ENCODE measurements at regions not wholly inside any gene's neighbourhood (a gene's known extent, or its start where the extent isn't known, plus 50 kb on each side); places are given as distances from the start of the nearest gene placed in this dataset.
A peak's percentile ranks its signal among the peaks of the same experiment; 100 is the strongest.

DNA sequence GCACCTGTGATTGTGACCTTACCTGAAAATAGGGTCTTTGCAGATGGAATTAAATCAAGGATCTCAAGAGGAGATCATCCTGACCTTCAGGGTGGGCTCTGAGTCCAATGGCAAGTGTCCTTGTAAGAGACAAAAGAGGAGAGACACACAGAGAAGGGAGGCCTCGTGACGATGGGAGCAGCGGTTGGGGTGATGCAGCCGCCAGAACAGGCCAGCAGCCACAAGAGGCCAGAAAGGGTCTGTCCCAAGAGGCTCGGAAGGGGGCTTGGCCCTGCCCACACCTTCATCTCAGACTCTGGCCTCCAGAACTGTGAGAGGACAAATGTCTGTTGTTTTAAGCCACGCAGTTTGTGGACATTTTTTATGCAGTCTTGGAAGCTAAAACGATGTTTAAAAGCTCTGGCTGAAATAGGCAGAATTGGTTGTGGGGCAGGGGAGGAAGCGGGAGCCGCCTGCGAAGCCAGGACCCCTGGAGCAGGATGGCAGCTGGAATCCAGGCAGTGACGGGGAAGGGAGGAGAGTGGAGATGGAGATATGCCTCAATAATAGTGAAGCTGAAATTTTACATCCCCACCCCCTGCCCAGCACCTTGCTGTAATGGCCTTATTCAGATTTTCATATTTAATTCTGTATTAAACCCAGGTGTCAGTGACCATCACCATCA, 216.4 kb downstream of the ANKRD60 start:
- DNase-seq, result no peak

DNA sequence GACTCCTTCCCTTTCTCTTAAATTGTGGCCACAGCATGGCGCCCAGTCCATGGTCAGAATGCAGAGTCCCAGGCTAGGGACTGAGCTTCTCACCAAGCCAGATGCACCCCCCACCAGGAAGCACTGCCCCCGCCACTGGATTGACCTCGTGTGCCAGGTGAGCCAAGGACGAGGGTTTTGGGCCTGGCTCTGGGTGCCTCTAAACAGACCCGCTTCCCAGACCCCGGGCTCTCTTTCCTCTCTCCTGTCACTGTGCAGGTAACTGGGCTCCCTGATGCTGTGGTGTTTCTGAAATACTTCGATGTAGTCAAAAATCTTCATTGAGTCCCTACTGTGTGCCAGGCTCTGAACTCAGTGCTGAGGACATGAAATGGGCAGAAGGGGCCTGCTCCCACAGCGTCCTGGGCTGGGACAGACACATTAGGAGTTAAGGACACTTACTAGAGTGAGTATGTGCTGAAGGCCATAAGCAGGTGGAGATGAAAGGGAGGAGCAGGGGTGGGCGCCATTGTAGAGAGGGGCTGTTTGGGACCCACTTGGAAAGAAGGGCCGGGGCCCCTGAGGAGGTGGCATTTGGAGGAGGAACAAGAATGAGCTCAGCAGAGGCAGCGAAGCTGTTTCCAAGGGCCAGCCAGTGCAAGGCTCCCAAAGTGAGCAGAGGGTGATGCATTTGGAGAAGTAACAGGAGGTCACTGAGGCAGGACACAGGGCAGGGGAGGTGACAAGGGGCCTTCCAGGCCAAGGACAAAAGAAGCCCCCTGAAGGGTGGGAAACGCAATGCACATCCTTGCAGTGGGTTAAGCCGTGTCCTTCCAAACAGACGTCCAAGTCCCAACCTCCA, 217.1 kb downstream of the ANKRD60 start:
- DNase-seq, result no peak

DNA sequence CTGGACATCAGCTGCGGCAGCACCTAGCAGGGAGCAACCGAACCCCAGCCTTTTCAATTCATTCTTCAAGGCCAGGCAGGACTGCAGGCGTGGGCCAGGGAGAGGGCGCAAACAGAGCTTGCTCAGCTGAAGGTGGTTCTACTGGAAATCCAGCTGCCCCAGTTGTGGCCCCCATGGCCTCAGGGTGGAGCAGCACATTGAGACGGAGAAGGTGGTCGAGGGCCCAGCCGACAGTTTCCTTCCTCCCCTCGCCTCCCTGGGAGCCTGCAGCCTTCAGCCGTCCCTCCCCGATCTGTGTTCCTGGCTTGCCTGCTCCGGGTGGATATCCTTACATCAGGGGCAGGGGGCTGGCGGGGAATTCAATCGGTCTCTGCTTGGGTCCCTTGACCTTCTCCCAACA, 217.8 kb downstream of the ANKRD60 start:
- no peak for DNase-seq

DNA sequence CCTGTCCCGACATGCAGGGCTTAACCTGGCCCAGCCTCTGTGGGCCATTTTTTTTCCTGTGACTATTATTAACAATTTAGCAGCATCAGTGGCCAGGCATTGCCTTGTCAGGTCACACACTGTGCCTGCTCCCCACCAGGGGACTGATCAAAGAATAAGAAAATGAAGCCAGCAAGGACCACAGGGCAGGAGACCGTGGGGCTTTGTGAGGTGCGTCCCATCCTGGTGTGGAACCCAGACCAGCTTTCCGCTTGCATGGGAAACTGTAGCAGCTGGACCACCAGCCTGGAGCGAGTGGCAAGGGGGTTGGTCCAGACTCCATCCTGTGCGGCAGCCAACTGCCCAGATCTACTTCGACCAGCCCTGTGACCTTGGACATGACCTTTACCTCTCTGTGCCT, 218.3 kb downstream of the ANKRD60 start:
- no peak for DNase-seq

DNA sequence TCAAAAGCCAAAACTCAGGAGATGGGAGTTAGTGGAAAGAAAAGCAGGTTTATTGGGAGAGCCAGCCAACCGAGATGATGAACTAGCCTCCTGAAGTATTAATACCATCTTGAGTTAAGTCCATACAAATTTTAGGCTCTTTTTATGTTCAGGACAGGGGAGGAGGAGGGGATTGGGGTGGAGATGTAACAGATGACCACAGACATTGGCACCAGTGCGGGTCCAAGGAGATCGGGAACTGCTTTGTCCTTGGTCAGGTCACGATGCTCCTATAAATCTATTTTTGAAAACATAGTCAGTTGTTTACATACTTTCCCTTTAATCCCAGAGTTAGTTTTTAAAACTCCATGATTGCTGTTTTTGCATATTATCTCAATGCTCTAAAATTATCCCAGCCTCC, 219.6 kb downstream of the ANKRD60 start:
- no peak for DNase-seq

DNA sequence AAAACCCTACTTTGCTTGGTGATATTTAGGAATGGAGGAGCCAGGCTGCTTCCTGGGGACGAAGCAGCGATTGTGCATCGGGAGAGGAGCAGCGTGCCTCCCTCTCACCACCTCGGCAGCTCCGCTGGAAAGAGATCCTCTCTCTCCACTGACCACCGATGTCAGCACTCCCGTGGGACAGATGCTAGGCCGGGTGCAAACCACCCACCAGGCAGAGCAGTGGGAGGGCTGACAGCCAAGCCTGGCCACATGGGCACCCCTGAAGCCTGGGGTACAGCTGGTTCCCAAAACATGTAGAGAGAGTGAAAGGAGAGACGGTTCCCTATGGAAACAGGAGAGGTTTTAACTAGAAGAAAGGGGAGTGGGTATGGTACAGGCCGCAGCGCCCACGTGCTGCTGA, 220.0 kb downstream of the ANKRD60 start:
- no peak for DNase-seq

DNA sequence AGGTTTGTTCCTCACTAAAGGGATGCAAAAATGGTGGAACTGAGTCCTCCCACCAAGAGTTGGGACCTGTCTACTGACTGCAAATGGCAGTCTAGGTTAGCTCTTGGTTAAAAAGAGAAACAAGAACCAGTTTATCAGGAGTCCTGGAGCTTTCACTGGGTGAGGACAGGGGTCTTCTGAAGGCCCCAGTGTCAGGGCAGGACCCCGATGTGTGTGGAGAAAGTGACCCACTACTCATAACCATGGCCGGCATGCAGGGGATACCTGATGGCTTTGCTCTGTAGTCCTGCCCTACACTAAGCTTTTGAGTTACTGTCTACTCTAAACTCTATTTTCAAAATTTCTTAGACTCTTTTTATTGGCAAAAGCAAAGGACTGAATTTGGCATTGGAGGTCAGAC, 220.5 kb downstream of the ANKRD60 start:
- DNase-seq, result no peak

DNA sequence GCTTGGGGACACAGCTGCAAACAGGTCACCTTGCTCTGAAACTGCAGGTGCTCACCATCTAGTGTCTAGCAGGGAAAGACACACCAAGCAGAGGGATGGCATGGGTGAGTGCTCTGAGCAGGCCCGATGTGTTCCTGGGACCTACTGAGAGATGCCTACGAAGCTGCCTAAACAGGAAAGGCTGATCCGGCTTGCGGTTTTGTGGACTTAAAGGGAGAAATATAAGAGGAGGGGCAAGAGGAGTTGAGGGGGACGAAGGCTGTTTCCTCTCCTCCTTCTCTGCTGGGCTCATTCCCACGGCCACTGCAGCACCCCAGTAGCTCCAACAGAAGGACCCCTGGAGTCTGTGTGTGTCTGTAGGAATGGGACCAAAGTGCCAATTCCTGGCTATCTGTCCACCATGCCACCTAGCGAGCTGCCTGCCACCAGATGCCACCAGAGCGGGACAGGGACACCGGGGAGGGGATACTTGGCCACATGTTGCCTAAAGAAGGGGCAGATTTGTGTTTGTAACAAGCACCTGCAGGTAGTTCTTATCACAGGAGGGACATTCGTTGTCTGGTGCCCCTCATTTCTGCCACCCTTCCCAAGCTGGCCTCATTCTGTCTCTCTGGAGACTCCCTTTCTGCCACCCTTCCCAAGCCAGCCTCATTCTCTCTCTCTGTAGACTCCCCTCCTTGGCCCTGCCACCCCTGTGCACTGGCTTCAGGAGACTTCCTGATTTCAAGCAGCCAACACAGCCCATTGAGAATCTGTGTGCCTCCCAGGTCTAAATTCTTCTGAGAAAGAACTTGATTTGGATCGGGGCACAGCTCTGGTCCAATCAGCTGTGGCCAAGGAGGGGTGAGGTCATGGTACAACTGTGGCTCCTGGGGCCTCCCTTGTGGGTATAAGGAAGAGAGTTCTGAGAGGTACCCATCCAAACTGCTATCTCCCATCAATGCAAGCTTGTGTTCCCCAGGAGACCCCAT, 221.8 kb downstream of the ANKRD60 start:
- DNase-seq, result no peak

DNA sequence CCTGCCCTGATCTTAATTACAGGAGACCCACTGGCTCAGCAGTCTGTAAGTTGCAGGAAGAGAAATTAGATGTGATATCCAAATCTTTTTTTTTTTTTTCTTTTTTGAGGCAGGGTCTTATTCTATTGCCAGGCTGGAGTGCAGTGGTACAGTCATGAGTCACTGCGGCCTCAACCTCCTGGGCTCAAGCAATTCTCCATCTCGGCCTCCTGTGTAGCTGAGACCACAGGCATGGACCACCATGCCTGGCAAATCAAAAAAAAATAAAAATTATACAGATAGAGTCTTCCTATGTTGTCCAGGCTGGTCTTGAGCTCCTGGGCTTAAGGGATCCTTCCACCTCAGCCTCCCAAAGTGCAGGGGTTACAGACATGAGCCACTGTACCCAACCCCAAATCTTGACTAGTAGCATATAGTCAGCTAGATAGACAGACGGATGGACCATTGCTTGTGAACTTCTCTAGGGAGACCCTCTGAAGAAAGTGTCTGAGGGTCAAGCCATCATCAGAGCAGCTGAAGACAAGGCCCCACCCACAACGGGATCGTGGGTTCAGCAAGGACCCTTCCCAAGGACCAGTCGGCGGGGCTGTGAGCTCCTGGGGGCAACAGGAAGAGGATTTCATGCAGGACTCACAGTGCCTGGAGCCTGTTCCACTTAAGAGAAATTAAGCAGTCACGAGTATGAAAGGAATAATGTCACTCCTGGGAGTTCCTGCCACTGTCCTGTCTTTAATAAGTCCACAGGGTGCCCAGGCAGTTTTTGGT, 222.7 kb downstream of the ANKRD60 start:
- DNase-seq, result no peak

DNA sequence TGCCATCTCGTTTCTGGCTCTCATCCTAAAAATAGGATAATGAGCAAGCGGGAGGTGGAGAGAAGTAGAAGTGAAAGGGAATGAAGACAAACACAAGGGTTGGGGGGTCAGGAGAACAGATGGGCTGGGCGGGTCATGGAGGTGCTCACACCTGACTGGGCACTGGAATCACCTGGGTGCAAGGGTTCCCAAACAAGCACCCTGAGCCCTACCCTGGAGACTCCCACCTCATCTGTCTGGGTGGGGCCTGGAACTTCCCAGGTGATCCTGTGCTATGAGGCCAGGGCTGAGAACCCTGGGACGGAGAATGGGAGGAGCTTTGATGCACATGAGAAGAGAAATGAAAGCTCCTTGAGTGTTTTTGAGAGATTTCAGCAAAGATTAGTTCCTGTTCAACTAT, 223.6 kb downstream of the ANKRD60 start:
- DNase-seq, result no peak

DNA sequence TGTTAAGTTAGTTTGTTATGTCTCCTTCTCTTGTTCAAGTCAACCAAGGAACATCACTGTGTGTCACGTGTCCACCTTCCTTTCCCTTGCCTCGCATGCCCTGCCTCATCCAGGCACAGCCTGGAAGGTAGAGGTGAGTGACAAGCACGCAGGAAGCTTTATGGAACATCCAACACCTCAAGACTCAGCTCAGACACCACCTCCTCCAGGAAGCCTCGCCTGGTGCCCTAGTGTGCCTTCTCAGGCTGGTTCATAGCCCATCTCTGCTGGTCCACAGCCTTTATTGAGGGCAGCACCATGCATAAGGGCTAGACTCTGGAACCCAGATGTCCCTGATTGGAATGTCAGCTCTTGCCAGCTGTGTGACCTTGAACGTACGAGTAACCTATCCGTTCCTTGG, 224.3 kb downstream of the ANKRD60 start:
- DNase-seq, result no peak

DNA sequence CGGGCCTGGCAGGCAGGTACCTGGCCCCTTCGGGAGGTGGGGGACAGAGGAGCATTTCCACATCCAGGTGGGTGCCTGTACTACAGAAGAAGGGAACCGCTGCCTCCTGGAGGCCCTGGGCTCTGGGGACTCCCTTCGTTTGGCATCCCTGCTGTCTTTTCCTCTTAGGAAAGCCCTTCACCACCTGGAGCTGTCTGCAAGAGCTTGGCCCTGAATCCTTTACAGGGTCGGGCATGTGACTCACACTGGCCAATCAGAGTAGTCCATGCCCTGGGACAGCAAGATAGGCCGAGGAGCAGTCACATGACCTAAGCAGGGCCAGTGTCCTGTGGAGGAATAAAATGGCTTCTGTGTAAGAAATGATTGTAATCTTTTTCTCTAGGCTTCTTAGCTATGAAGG, 224.9 kb downstream of the ANKRD60 start:
- DNase-seq, result no peak

DNA sequence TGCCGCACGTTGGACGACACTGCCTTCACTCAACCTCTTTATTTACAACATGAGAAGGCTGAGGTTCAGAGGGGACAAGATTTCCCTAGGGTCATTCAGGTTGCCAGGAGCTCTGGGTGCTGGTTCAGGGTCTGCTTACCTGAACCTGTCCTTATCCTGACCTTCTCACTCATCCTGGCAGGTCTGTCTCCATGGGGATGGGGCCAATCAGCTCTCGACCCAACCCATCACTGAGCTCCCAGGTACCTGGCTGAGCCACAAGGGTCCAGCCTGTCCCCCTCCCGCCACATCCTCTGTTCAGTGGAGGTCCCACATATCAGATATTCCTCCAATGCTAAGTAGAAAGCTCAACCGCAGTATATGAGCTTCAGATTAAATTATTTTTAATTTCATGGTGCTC, 225.6 kb downstream of the ANKRD60 start:
- DNase-seq, result no peak

DNA sequence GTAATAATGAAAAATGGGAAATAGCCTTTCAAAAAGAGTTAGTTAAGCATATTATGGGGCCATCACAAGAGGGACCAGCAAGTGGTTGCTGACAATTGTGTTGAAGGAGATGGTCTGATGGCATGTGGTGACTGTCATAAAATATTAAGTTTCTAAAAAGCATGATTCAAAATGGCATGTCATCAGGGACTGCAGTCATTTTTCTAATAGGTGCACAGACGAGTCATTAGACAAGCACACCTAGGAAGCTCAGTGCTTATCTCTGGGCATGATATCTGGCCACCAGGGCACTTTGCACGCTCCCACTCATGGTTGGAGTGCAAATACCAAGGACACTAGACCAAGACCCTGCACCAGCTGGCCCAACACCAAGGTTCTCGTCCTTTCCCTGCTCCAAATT, 226.5 kb downstream of the ANKRD60 start:
- no peak for DNase-seq

DNA sequence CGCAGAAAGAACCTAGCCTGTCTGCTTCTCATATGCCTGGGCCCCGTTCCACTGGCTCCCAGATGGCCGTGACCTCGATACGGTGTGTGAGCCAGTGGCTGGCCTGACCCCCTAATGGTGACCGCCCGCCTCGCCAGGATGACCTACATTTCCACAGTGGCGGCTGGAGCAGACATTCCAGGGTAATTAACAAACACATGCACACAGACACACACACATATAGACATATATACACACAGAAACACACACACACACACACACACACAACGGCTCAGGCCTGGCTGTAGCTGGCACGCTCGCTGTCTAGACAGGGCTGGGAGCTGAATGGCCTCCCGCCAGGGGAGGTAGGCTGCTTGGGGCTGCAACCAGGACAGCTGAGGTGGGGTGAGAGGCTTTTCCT, 227.1 kb downstream of the ANKRD60 start:
- no peak for DNase-seq

DNA sequence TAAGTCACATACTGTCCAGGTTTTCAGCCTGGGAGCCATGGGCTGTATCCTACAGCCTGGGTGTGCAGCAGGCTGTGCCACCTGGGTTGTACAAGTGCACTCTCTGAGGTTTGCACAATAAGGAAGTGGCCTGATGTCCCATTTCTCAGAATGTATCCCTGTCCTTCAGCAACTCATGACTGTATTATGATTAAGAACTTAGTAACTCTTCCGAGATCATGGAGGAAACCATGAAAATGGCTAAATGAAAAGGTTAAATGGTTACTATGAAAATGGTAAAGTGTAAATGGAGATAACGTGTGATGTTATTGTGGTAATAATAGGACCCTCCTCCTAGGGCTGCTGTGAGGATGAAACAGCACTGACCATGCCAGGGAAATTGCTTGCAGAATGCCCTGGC, 227.6 kb downstream of the ANKRD60 start:
- DNase-seq, result no peak

DNA sequence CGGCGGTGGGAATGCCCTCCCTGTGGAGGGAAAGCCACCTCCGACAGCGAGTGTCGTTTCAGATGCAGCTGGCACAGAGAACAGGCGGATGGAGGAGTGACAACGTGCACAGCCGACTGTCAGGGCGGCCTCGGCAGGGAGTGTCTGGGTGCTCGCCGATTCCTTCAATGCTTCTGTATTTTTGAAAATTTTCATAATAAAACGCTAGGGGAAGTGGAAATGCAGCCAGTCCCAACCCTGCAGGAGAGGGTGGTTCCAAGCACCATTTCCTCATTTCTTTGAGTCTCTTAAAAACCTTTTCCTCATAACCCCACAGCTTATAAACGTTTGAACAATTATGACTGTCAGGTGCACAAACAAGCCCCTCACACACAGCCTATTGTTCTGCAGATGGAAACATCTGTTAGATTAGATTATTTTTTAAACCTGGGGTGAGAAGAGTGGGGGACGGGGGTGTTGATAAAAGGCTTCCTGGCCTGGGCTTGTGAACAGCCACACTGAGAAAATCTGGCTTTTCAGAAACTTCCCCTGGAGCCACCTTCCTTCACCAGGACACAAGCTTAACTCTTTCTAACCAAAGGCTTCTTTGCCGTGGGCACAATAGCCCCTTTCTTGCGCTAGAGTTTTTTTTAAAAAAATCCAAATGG, 228.9 kb downstream of the ANKRD60 start:
- DNase-seq, result peak; percentile 30

DNA sequence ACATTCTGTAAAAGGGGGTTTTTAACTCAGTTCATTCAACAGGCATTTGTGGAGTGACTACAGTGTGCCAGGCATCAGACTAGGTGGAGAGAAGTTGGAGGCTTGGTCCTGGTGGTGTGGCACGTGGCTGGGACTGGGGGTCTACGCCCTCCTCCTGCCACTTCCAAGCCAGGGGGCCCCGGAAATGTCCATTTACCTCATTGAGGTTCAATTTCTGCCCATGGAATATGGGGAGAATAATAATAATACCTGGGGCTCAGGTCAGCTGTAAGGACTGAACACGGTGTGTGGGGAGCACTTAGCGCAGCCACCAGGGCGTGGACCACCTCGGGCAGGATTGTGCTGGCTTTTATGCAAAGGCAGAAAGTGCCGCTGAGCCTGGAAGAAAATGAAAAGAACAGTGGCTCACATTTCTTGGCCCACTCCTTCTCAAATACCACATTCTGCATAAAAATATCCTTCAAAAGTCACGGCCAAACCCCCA, 229.4 kb downstream of the ANKRD60 start:
- DNase-seq, result no peak

DNA sequence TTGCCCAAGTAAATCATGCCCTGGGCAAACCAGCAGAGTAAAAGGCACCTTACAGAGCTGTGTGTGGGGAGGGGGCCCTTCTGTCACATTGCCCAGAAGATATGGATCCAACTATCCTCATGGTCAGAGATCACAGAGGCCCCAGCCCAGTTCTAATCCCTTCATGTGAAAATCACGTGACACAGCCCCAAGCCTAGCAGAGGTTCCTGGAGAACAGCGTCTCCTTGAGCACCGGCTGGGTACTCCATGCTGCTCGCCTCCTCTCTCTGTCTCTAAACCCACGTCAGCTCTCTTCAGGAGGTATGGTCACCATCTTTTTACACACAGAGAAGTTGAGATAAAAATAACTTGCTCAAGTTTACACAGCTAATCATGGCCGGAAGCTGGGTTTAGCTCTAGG, 230.2 kb downstream of the ANKRD60 start:
- DNase-seq, result no peak

DNA sequence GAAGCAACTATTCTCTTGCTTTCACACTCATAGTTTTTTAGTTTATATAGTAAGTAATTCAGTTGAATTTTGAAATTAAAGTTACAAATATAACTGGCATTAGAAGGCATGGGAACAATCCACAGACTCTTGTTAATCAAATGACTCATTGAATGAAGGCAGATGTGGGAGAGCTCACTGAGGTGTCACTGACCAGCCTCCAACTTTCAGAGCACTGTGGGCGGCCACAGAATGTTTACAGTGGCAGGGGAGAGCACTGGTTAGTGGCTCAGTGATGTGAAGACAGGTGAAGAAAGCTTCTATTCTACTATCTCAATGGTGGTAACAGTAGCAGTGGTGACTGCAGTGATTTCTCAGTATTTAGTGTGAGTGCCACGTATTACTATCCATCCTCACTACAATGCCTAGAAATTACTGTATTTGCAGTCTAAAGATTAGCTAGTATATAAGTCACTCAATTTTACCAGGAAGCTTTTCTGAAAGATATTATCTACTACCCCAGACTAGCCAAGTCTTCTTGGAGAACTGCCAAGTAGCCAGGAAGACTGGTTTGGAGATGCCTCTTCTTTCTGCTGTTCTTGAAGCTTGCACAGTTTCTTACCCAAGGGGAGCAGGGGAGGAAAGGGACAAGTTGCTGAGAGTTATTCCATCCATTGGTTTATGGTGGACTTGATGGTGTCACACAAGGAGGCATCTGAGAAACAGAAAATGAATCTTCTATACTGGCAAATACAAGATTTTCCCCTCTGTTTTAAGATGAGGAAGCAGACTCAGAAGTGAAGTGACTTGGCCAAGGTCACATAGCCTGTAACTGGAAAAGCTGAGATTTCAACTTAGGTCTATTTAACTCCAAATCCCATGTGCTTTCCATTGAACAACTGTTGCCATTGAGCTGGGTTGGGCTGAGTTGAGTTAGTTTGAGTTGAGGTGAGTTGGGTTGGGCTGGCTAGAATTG, 231.2 kb downstream of the ANKRD60 start:
- DNase-seq, result no peak

DNA sequence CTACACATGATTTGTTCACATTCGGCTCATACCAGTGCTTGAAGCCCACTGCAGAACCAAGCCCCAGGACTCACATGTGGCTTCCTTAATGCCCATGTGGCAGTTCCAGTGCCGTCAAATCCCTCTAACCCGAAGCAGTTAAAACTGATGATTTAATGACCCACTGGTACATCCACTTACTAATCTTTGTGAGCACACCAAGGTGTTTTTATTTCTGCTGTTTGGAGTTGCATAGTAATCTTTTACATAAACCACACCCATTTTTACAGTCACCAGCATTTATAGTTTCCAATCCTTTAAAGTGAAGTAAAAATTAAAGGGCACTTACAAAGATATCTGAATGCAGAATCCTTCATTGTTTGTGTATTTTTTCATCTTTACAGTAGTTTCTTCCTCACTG, 232.0 kb downstream of the ANKRD60 start:
- no peak for DNase-seq
